Gastroesophageal sphincter (tissue), 4 donors: ENCODE measurements at regions not wholly inside any gene's neighbourhood (a gene's known extent, or its start where the extent isn't known, plus 50 kb on each side); places are given as distances from the start of the nearest gene placed in this dataset.
"Not testable (repeated sequence)": the region's sequence is repeated elsewhere in the genome, so short reads cannot be mapped to it uniquely, and the experiment has no call there.

Experiments
- ATAC-seq: fragments of 150-250 bp; one replicate; pipeline ENCODE4 v1.9.1; 2016; ENCODE audit warnings: mild to moderate bottlenecking, moderate library complexity
- H3K27ac ChIP-seq, 4 donors: fragments of 200-600 bp; sonication (generic) in 3 of 4; 1 replicate in 3 of 4; 2 replicates in 1 of 4; pipeline ENCODE4 v1.5.1; 2016 to 2019
- H3K27me3 ChIP-seq: fragments of 200-600 bp; sonication (generic); one replicate; pipeline ENCODE4 v1.5.1; 2019
- H3K36me3 ChIP-seq, 2 donors: fragments of 200-600 bp; sonication (generic); one replicate each; pipeline ENCODE4 v1.5.1; 2019; ENCODE audit warnings: control low read depth in 1 of 2
- H3K4me1 ChIP-seq, 3 donors: fragments of 200-600 bp; sonication (generic); 1 replicate in 2 of 3; 2 replicates in 1 of 3; pipeline ENCODE4 v1.5.1; 2016 to 2019; ENCODE audit warnings: control low read depth in 2 of 3
- H3K4me3 ChIP-seq, 2 donors: fragments of 200-600 bp; sonication (generic); one replicate each; pipeline ENCODE4 v1.5.1; 2019; ENCODE audit warnings: mild to moderate bottlenecking in 1 of 2, moderate library complexity in 1 of 2
- H3K9me3 ChIP-seq, 3 donors: fragments of 200-600 bp; sonication (generic); one replicate each; pipeline ENCODE4 v1.5.1; 2017 to 2019; ENCODE audit warnings: control low read depth in 2 of 3
- CTCF ChIP-seq, 4 experiments: fragments of 200-600 bp in 2 of 4; fragments of 450-650 bp in 2 of 4; sonication (generic) in 1 of 4; IDR thresholded peaks; one replicate each; pipeline ENCODE4 v1.5.1; 2017 to 2019; ENCODE audit warnings: antibody characterized with exemption in 4 of 4, mild to moderate bottlenecking in 2 of 4, moderate library complexity in 2 of 4
- EP300 ChIP-seq: sonication (generic); formaldehyde crosslinking; IDR thresholded peaks from one replicate; pipeline ENCODE4 v1.6.1; 2017; ENCODE audit warnings: antibody characterized with exemption, mild to moderate bottlenecking
- POLR2A ChIP-seq, 2 donors: fragments of 450-650 bp; IDR thresholded peaks; one replicate each; pipeline ENCODE4 v1.6.1; 2017; ENCODE audit warnings: antibody characterized with exemption in 2 of 2, mild to moderate bottlenecking in 2 of 2, moderate library complexity in 1 of 2
- POLR2AphosphoS5 ChIP-seq: sonication (generic); formaldehyde crosslinking; IDR thresholded peaks from one replicate; pipeline ENCODE4 v1.6.1; 2017; ENCODE audit warnings: antibody characterized with exemption
- WGBS, 2 donors: methylation state at CpG; one replicate each; pipeline ENCODE4 v1.1.5; 2018; ENCODE audit warnings: low coverage in 1 of 2; 5-methylcytosine and 5-hydroxymethylcytosine counted together

- H3K9me3 ChIP-seq: peaks cover 0 to 6% (median 0%) of the 10 kb centered on the region in 3 donors
- no peaks in the 10 kb centered on the region for H3K36me3 ChIP-seq
- no peak for TF ChIP-seq POLR2AphosphoS5
- TF ChIP-seq EP300: no peak
- TF ChIP-seq POLR2A (IDR thresholded peaks at IDR 0.05): no peak
- no peak for TF ChIP-seq CTCF (IDR thresholded peaks at IDR 0.05)
- H3K27me3 ChIP-seq: peaks cover 6% of the 10 kb centered on the region
- WGBS, 2 donors: 76% methylated on average over 7 of the region's 13 CpGs; no CpG with 5 or more reads in 1 of the 2 donors
- ATAC-seq: no peak
- no peak overlapping the region for H3K27ac ChIP-seq
- H3K4me3 ChIP-seq: no peak overlapping the region
- no peaks in the 10 kb centered on the region for H3K4me1 ChIP-seq
Observed at GRCh38 chr12:131340616-131341210, 370.2 kb upstream of the SFSWAP start.

- no CpG with 5 or more reads among the region's 6 CpGs for WGBS, 2 donors
- H3K27ac ChIP-seq, H3K4me1 ChIP-seq, H3K9me3 ChIP-seq, H3K4me3 ChIP-seq, H3K36me3 ChIP-seq, ATAC-seq: not testable (repeated sequence)
- H3K27me3 ChIP-seq: peaks cover 15% of the 10 kb centered on the region
Observed at GRCh38 chr12:131341608-131342007, 369.3 kb upstream of the SFSWAP start.

- not testable (repeated sequence) for H3K27ac ChIP-seq, H3K9me3 ChIP-seq, ATAC-seq, H3K36me3 ChIP-seq, H3K4me1 ChIP-seq, H3K4me3 ChIP-seq
- peaks cover 34% of the 10 kb centered on the region for H3K27me3 ChIP-seq
- 79 to 100% methylated on average over 2 to 3 of the region's 3 CpGs for WGBS, 2 donors
Observed at GRCh38 chr12:131343436-131343835, 367.5 kb upstream of the SFSWAP start.

- H3K27ac ChIP-seq, ATAC-seq, H3K9me3 ChIP-seq, H3K36me3 ChIP-seq, H3K4me1 ChIP-seq, H3K4me3 ChIP-seq: not testable (repeated sequence)
- peaks cover 45% of the 10 kb centered on the region for H3K27me3 ChIP-seq
- 28 to 80% methylated on average over 2 to 3 of the region's 22 CpGs for WGBS, 2 donors
Observed at GRCh38 chr12:131344715-131345520, 366.0 kb upstream of the SFSWAP start.

GRCh38 chr12:131345521-131346436, 365.1 kb upstream of the SFSWAP start:
- ATAC-seq: no peak
- Histone ChIP-seq H3K27me3 (peaks cover 49% of the 10 kb centered on the region), H3K36me3 (no peaks in the 10 kb centered on the region), H3K4me1 (peaks cover 0 to 9% (median 0%) of the 10 kb centered on the region in 3 donors), H3K27ac (no peak overlapping the region), H3K4me3 (no peak overlapping the region), H3K9me3 (peaks cover 0 to 6% (median 0%) of the 10 kb centered on the region in 3 donors)
- TF ChIP-seq POLR2AphosphoS5: no peak
- TF ChIP-seq POLR2A (IDR thresholded peaks at IDR 0.05): no peak
- TF ChIP-seq EP300: no peak
- TF ChIP-seq CTCF (IDR thresholded peaks at IDR 0.05): no peak
- no CpG with 5 or more reads among the region's 19 CpGs for WGBS, 2 donors

GRCh38 chr12:131346555-131347344, 364.1 kb upstream of the SFSWAP start:
- H3K27ac ChIP-seq: no peak overlapping the region
- no peak for TF ChIP-seq POLR2AphosphoS5
- no peak for TF ChIP-seq CTCF (IDR thresholded peaks at IDR 0.05)
- no peak for TF ChIP-seq POLR2A (IDR thresholded peaks at IDR 0.05)
- no peak for TF ChIP-seq EP300
- no peak overlapping the region for H3K4me3 ChIP-seq
- H3K4me1 ChIP-seq: peaks cover 0 to 9% (median 0%) of the 10 kb centered on the region in 3 donors
- no peaks in the 10 kb centered on the region for H3K36me3 ChIP-seq
- 69 to 78% methylated on average over 5 to 7 of the region's 17 CpGs for WGBS, 2 donors
- H3K27me3 ChIP-seq: peaks cover 59% of the 10 kb centered on the region
- ATAC-seq: no peak
- peaks cover 0 to 6% (median 0%) of the 10 kb centered on the region in 3 donors for H3K9me3 ChIP-seq
